Ovary (tissue), 7 donors: ENCODE measurements at regions not wholly inside any gene's neighbourhood (a gene's known extent, or its start where the extent isn't known, plus 50 kb on each side); places are given as distances from the start of the nearest gene placed in this dataset.

Experiments
- DNase-seq, 5 donors: peaks; one replicate each; pipeline ENCODE4 v3.0.0-alpha.2; 2019 to 2020
- H3K27ac ChIP-seq, 2 donors: fragments of 200-600 bp; one replicate each; pipeline versions ENCODE4 v1.5.1 to v1.8.0; 2019 to 2022
- H3K27me3 ChIP-seq: fragments of 200-600 bp; one replicate; pipeline ENCODE4 v1.8.0; 2022
- H3K36me3 ChIP-seq: fragments of 200-600 bp; sonication (generic); one replicate; pipeline ENCODE4 v1.5.1; 2019
- H3K4me1 ChIP-seq: one replicate; pipeline ENCODE4 v1.8.1; 2013; ENCODE audit warnings: mild to moderate bottlenecking, moderate library complexity; ENCODE audit not compliant: insufficient read depth
- H3K4me3 ChIP-seq: fragments of 200-600 bp; sonication (generic); one replicate; pipeline ENCODE4 v1.5.1; 2017
- H3K9me3 ChIP-seq, 2 donors: fragments of 200-600 bp in 1 of 2; sonication (generic) in 1 of 2; one replicate each; pipeline versions ENCODE4 v1.5.1 to v1.8.1; 2013 to 2019; ENCODE audit warnings: mild to moderate bottlenecking in 1 of 2, moderate library complexity in 1 of 2
- EP300 ChIP-seq: sonication (generic); formaldehyde crosslinking; IDR thresholded peaks from one replicate; pipeline ENCODE4 v1.6.1; 2017; ENCODE audit warnings: antibody characterized with exemption
- POLR2A ChIP-seq: fragments of 450-650 bp; IDR thresholded peaks from one replicate; pipeline ENCODE4 v1.6.1; 2017; ENCODE audit warnings: antibody characterized with exemption, mild to moderate bottlenecking, moderate library complexity
- WGBS, 3 donors: extraction: QIAGEN DNeasy Blood & Tissue Kit in 1 of 3; methylation state at CpG; one replicate each; pipeline versions ENCODE4 v1.1.5 to v1.1.7; 2013 to 2017; 5-methylcytosine and 5-hydroxymethylcytosine counted together
- intact Hi-C, 4 donors: fragments of 100-400 bp; cut with DNase I; formaldehyde crosslinking; loops; one replicate each; pipeline versions ENCODE4 v1.11.0 to v1.15.1; 2022 to 2023
- TF ChIP-seq, protein P1 (sequence below), 3 donors: fragments of 450-650 bp in 2 of 3; fragments of 200-600 bp in 1 of 3; IDR thresholded peaks; one replicate each; pipeline versions ENCODE4 v1.5.1 to v1.8.0; 2016 to 2022; ENCODE audit warnings: antibody characterized with exemption in 3 of 3, mild to moderate bottlenecking in 1 of 3
- donor health status: DM: no; HTN: no; CAD: no; lungs with moderate emphysema.
- donor health status: DM: no; HTN: no; CAD: no.
- donor health status: Bipolar disorder and iron deficiency.
- donor health status: DM: no; HTN: no; CAD: no.
- donor health status: DM: yes; HTN: yes; CAD: no.

DNA sequence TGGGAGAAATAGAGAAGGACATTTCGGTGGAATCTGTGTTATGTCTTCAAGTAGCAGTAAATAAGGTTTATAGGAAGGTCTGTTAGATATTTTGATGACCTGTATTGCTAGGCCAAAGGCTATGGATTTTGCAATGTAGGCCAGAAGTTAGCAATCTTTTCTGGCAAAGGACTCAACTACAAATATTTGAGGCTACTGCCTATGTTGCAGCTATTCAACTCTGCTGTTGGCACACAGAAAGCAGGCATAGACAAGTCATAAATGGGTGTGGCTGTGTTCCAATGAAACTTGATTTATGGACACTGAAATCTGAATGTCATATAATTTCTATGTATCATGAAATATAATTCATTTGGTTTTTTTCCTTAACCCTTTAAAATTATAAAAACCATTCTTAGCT is 438.7 kb upstream of the C2CD4B start:
- intact Hi-C loops = no loop called here
- 35 to 51% (median 46%) methylated on average over 1 of the region's 1 CpG for WGBS, 3 donors
- Histone ChIP-seq H3K36me3 (no peaks in the 10 kb centered on the region), H3K27ac (no peak overlapping the region), H3K4me3 (no peak overlapping the region), H3K9me3 (no peaks in the 10 kb centered on the region), H3K27me3 (no peaks in the 10 kb centered on the region), H3K4me1 (no peaks in the 10 kb centered on the region)
- no peak for DNase-seq
- TF ChIP-seq POLR2A = no peak
- no peak for TF ChIP-seq EP300

DNA sequence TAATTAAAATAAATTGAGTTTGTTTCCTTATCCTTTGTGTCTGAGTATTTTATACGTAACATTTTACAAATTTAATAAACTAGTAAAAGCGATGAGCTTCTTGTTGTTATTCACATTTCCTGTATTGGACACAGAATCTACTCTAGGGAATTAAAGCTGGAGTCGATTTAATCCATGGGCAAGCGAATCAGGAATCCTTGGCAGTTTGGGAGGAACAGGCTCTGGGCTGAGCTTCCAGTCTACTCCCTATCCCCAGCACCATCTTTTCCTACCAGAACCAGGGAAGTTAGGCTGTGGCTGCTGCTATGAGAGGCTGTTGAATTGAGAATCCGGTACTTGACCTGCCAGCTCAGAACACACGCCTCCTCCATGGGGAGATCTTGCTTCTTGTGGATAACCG is 437.3 kb upstream of the TPM1 start:
- H3K27ac ChIP-seq = no peak overlapping the region
- H3K36me3 ChIP-seq = no peaks in the 10 kb centered on the region
- H3K4me3 ChIP-seq = no peak overlapping the region
- no peaks in the 10 kb centered on the region for H3K9me3 ChIP-seq
- WGBS, 3 donors = 82 to 90% (median 85%) methylated on average over 7 of the region's 7 CpGs
- intact Hi-C loops = no loop called here
- H3K4me1 ChIP-seq = no peaks in the 10 kb centered on the region
- H3K27me3 ChIP-seq = no peaks in the 10 kb centered on the region
- DNase-seq = no peak
- TF ChIP-seq POLR2A (no peak), EP300 (no peak)
- TF ChIP-seq, protein P1, sequence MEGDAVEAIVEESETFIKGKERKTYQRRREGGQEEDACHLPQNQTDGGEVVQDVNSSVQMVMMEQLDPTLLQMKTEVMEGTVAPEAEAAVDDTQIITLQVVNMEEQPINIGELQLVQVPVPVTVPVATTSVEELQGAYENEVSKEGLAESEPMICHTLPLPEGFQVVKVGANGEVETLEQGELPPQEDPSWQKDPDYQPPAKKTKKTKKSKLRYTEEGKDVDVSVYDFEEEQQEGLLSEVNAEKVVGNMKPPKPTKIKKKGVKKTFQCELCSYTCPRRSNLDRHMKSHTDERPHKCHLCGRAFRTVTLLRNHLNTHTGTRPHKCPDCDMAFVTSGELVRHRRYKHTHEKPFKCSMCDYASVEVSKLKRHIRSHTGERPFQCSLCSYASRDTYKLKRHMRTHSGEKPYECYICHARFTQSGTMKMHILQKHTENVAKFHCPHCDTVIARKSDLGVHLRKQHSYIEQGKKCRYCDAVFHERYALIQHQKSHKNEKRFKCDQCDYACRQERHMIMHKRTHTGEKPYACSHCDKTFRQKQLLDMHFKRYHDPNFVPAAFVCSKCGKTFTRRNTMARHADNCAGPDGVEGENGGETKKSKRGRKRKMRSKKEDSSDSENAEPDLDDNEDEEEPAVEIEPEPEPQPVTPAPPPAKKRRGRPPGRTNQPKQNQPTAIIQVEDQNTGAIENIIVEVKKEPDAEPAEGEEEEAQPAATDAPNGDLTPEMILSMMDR (IDR thresholded peaks at IDR 0.05) = no peak

DNA sequence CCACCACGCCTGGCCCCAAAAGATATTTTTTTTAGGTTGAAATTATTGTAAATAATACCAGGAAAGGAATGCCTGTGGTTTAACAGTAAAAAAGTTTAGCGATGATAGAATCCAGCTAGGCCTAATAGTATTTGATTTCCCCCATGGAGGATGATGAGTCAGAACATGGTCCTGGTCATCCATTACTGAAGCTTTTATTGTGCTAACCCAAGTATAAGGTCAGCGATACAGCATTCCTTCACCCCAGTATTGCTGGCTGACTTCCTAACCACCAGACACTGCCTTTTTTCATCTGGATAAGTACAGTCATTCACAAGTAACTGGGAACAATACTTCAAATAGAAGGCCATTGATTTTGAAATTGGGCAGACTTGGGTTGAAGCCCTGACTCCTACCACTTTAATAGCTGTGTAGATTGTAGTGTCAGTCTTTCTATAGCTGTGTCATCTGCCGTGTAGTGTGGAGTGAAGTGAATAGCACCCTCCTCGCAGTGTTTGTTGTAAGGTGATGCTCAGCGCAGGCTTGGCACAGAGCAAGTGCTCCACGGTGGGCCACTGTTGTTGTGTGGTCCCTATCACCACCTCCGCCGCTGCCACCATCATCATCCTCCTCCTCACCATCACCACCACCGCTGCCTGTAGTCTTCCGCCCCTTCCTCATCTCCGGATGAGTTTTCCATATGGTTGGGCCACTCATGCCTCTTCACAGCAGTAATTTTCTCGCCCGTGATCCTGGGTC is 436.0 kb upstream of the TPM1 start:
- Histone ChIP-seq H3K27ac (no peak overlapping the region), H3K4me1 (no peaks in the 10 kb centered on the region), H3K36me3 (no peaks in the 10 kb centered on the region), H3K27me3 (no peaks in the 10 kb centered on the region), H3K9me3 (no peaks in the 10 kb centered on the region), H3K4me3 (no peak overlapping the region)
- TF ChIP-seq EP300 (no peak), POLR2A (no peak)
- TF ChIP-seq, protein P1 (IDR thresholded peaks at IDR 0.05) = no peak
- intact Hi-C loops = no loop called here
- 78 to 87% (median 86%) methylated on average over 14 of the region's 14 CpGs for WGBS, 3 donors
- no peak for DNase-seq

DNA sequence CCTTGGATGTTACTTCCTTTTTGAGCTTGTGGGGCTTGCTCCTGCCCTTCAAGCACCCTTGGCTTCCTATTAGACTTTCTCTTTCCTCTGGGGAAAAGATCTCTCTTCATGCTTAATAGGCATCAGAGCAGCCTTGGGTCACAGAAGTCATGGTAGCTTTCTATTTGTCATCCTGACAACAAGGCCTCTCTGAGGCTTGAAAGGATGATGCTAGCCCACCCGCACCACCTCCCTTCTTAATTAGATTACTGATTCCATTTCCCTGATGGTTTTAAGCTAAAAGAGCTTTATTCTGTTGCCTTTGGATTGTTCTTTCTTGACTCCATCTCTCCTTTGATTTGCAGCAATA is 435.5 kb upstream of the TPM1 start:
- Histone ChIP-seq H3K4me1 (no peaks in the 10 kb centered on the region), H3K4me3 (no peak overlapping the region), H3K27ac (no peak overlapping the region), H3K27me3 (no peaks in the 10 kb centered on the region), H3K9me3 (no peaks in the 10 kb centered on the region), H3K36me3 (no peaks in the 10 kb centered on the region)
- TF ChIP-seq EP300 = no peak
- TF ChIP-seq, protein P1 (IDR thresholded peaks at IDR 0.05) = no peak
- TF ChIP-seq POLR2A = no peak
- WGBS, 3 donors = 92 to 100% (median 96%) methylated on average over 1 of the region's 1 CpG
- DNase-seq = no peak
- intact Hi-C loops = no loop called here

DNA sequence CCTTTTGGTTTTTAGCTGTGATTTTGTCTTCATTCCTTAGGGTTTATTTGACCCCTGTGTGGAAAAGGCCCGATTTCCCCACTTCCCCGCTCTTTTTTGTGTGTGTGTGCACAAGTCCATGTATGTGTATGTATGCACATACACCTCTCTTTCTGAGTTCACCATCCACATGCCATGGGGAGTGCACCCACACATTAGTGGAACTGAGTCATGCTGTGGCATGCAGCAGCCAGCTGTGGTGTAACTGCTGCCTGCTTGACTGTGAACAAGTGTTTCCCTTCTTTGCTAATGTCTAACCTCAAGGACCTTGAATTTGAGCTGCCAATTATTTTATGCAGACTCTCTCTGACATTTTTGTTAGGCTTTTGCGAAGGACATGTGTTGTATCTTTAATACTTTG is 434.9 kb upstream of the TPM1 start:
- no peaks in the 10 kb centered on the region for H3K4me1 ChIP-seq
- intact Hi-C loops = no loop called here
- no peak for TF ChIP-seq EP300
- TF ChIP-seq, protein P1 (IDR thresholded peaks at IDR 0.05) = no peak
- TF ChIP-seq POLR2A = no peak

More for the DNA sequence above, 434.9 kb upstream of the TPM1 start:
- 96 to 99% (median 98%) methylated on average over 3 of the region's 3 CpGs for WGBS, 3 donors
- no peak for DNase-seq
- H3K9me3 ChIP-seq = no peaks in the 10 kb centered on the region
- H3K27ac ChIP-seq = no peak overlapping the region
- no peak overlapping the region for H3K4me3 ChIP-seq
- no peaks in the 10 kb centered on the region for H3K27me3 ChIP-seq
- no peaks in the 10 kb centered on the region for H3K36me3 ChIP-seq
